ENCODE measurements at regions not wholly inside any gene's neighbourhood (a gene's known extent, or its start where the extent isn't known, plus 50 kb on each side); places are given as distances from the start of the nearest gene placed in this dataset.

- TF ChIP-seq TAF1 (IDR thresholded peaks at IDR 0.05; ENCODE audit: borderline replicate concordance, insufficient read depth, low read length) (no peak), SIN3A (IDR thresholded peaks at IDR 0.05; ENCODE audit: borderline replicate concordance, insufficient read depth, low read length) (no peak), FOXP2 (optimal IDR thresholded peaks at IDR 0.05; ENCODE audit: borderline replicate concordance, extremely low read depth, extremely low read length, insufficient read depth) (no peak)
Observed at GRCh38 chr9:81073821-81074220, 615.5 kb downstream of the TLE1 start.
